ENCODE measurements at regions not wholly inside any gene's neighbourhood (a gene's known extent, or its start where the extent isn't known, plus 50 kb on each side); places are given as distances from the start of the nearest gene placed in this dataset.

DNA sequence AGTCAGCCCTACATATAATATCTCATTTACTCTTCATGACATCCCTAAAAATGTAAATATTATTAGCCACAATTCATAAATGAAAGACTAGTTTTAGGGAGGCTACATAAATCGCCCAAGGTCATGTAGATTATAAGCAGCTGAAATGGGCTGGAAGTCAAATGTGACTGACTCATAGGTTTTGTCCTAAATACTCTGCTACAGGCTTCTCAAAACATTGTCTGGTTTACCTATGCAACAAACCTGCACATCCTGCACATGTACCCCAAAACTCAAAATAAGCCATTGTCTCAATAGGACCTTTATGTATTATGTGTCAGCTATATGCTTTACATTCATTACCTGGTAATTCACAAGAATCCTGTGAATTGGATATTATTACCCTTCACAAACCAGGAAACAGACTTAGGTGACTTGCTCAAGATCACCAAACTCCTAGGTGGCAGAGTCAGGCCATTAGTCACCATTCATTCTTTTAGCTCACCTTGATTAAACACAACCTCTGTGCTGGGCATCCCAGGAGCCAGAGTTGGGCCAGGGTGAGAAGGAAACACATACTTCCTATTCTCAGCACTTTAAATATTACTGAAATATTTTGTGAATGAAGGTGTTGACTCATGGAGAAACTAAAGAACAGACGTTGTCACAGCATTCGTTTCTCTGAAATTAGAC, 69.4 kb upstream of the CPO start:
- no peak overlapping the region for H3K4ac ChIP-seq (ENCODE audit: low read depth, low read length)
- no peaks in the 10 kb centered on the region for H3K9me1 ChIP-seq (ENCODE audit: insufficient read depth, low read length)
- H3K18ac ChIP-seq (ENCODE audit: low read depth, low read length) = no peak overlapping the region
- no peak for DNase-seq
- H2BK20ac ChIP-seq (ENCODE audit: low read depth, low read length) = no peak overlapping the region
- TF ChIP-seq MXI1 (IDR thresholded peaks at IDR 0.05; ENCODE audit: borderline replicate concordance, low read depth, low read length) = no peak
- TF ChIP-seq, protein P1, sequence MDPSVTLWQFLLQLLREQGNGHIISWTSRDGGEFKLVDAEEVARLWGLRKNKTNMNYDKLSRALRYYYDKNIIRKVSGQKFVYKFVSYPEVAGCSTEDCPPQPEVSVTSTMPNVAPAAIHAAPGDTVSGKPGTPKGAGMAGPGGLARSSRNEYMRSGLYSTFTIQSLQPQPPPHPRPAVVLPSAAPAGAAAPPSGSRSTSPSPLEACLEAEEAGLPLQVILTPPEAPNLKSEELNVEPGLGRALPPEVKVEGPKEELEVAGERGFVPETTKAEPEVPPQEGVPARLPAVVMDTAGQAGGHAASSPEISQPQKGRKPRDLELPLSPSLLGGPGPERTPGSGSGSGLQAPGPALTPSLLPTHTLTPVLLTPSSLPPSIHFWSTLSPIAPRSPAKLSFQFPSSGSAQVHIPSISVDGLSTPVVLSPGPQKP (IDR thresholded peaks at IDR 0.05; ENCODE audit: borderline replicate concordance, low read depth, low read length) = no peak
- no peak for TF ChIP-seq BHLHE40 (IDR thresholded peaks at IDR 0.05; ENCODE audit: low read depth, low read length)
- TF ChIP-seq POLR2A (IDR thresholded peaks at IDR 0.05; ENCODE audit: low read depth, low read length) = no peak
- no peak for TF ChIP-seq CTCF (conservative IDR thresholded peaks at IDR 0.05; ENCODE audit: low read depth, low read length)
- no peak for TF ChIP-seq CHD1 (IDR thresholded peaks at IDR 0.05; ENCODE audit: low read depth, low read length)
- TF ChIP-seq RFX5 (IDR thresholded peaks at IDR 0.05; ENCODE audit: low read depth, low read length) = no peak
- no peak for TF ChIP-seq MAZ (IDR thresholded peaks at IDR 0.05; ENCODE audit: borderline replicate concordance, low read depth, low read length)
- H3K56ac ChIP-seq (ENCODE audit: extremely low read depth, insufficient read depth, low read length) = no peak overlapping the region
- dilution Hi-C loops (cut with HindIII; ENCODE audit: low sequenced_read_pairs, unreplicated experiment) = no loop called here
- H2AK5ac ChIP-seq (ENCODE audit: low read depth, low read length) = no peak overlapping the region
- no peaks in the 10 kb centered on the region for H3K79me1 ChIP-seq (ENCODE audit: low read depth in 1 of 2, low read length in 2 of 2)
- H3K14ac ChIP-seq (replicated peaks; ENCODE audit: low read depth, low read length) = no peak overlapping the region
- H3K27me3 ChIP-seq (ENCODE audit: control insufficient read depth, insufficient read depth, low read length) = peaks cover 4% of the 10 kb centered on the region; the same call in 1 of the 2 replicates
- ATAC-seq (ENCODE audit: low read depth) = no peak
- no peak overlapping the region for H4K91ac ChIP-seq (ENCODE audit: insufficient read depth, low read depth, low read length)
- no peak overlapping the region for H2BK120ac ChIP-seq (ENCODE audit: low read depth, low read length)
- no CpG with 5 or more reads among the region's 3 CpGs for WGBS, 2 experiments (ENCODE audit: extremely low coverage in 2 of 2, insufficient read length in 1 of 2)
- H3K27ac ChIP-seq (ENCODE audit: insufficient read depth, low read length) = no peak overlapping the region
- no peaks in the 10 kb centered on the region for H3K9me3 ChIP-seq (ENCODE audit: control insufficient read depth, insufficient read depth, low read length)
- no peak overlapping the region for H3K23ac ChIP-seq (ENCODE audit: low read depth, low read length)
- in situ Hi-C loops (cut with MboI; ENCODE audit: low sequenced_read_pairs) = no loop called here
- no peaks in the 10 kb centered on the region for H3K36me3 ChIP-seq (ENCODE audit: control insufficient read depth, insufficient read depth, low read length)
- no peaks in the 10 kb centered on the region for H3K4me1 ChIP-seq (ENCODE audit: control insufficient read depth, insufficient read depth, low read length)
- no peak overlapping the region for H3K4me2 ChIP-seq (ENCODE audit: low read depth, low read length)
- H4K8ac ChIP-seq (ENCODE audit: low read depth in 2 of 2, low read length in 2 of 2) = no peak overlapping the region
- H3K4me3 ChIP-seq (ENCODE audit: insufficient read depth, low read depth, low read length) = no peak overlapping the region
- no peak overlapping the region for H3K9ac ChIP-seq (ENCODE audit: low read depth, low read length)
- no peaks in the 10 kb centered on the region for H4K20me1 ChIP-seq (ENCODE audit: insufficient read depth, low read length)
- no TSS peak for BruUV-seq (replicated peaks)
- no peak overlapping the region for H2AK9ac ChIP-seq (replicated peaks; ENCODE audit: low read depth, low read length, poor library complexity)
- H2BK15ac ChIP-seq (ENCODE audit: low read depth, low read length) = no peak overlapping the region
- CTCF ChIA-PET = no interaction called here
- intact Hi-C loops (cut with micrococcal nuclease) = no loop called here
- no peak overlapping the region for H4K5ac ChIP-seq (ENCODE audit: low read depth, low read length)
- H2AFZ ChIP-seq (replicated peaks; ENCODE audit: low read length, poor library complexity) = no peak overlapping the region
- no peak overlapping the region for H2BK5ac ChIP-seq (ENCODE audit: low read depth, low read length, poor library complexity, severe bottlenecking)
- POLR2A ChIA-PET (ENCODE audit: unreplicated experiment) = no interaction called here
